ENCODE measurements at regions not wholly inside any gene's neighbourhood (a gene's known extent, or its start where the extent isn't known, plus 50 kb on each side); places are given as distances from the start of the nearest gene placed in this dataset.
A peak's percentile ranks its signal among the peaks of the same experiment; 100 is the strongest.

GRCh38 chr18:30446605-30447004 is 595.9 kb downstream of the DSC3 start:
- H3K4me3 Mint-ChIP-seq: no peak overlapping the region
- Histone ChIP-seq H3K56ac (ENCODE audit: insufficient read length, low read depth, low read length) (no peak overlapping the region), H4K5ac (ENCODE audit: insufficient read length, low read depth, low read length) (no peak overlapping the region), H3K4me2 (ENCODE audit: insufficient read depth, insufficient read length, low read length) (no peak overlapping the region), H4K20me1 (ENCODE audit: control insufficient read depth, insufficient read depth, insufficient read length) (no peaks in the 10 kb centered on the region), H2AFZ (ENCODE audit: low read length) (no peak overlapping the region), H2BK20ac (ENCODE audit: low read depth, low read length, poor library complexity, severe bottlenecking) (no peak overlapping the region), H3K27me3 (ENCODE audit: insufficient read depth, low read length) (no peaks in the 10 kb centered on the region), H3K14ac (ENCODE audit: insufficient read depth, low read length) (no peak overlapping the region), H2BK120ac (ENCODE audit: low read depth, low read length, poor library complexity, severe bottlenecking) (no peak overlapping the region), H3K9ac (ENCODE audit: extremely low read depth, insufficient read length, low read length) (no peak overlapping the region), H2BK15ac (ENCODE audit: low read depth, low read length) (no peak overlapping the region), H3T11ph (ENCODE audit: low read length) (no peak overlapping the region), H2BK5ac (ENCODE audit: insufficient read length, low read length) (no peak overlapping the region), H2BK12ac (ENCODE audit: insufficient read length, low read depth, low read length) (no peak overlapping the region), H4K91ac (ENCODE audit: insufficient read length, low read depth, low read length) (no peak overlapping the region), H2AK5ac (ENCODE audit: insufficient read length, low read length) (no peak overlapping the region), H3K79me2 (ENCODE audit: insufficient read depth, low read length) (no peaks in the 10 kb centered on the region), H3K4me1 (ENCODE audit: insufficient read depth, low read length) (no peaks in the 10 kb centered on the region), H3K27ac (ENCODE audit: insufficient read length, low read depth, low read length) (no peak overlapping the region), H3K23me2 (ENCODE audit: insufficient read length, low read depth, low read length, poor library complexity, severe bottlenecking) (no peaks in the 10 kb centered on the region), H3K79me1 (ENCODE audit: insufficient read depth, low read depth, low read length, poor library complexity, severe bottlenecking) (no peaks in the 10 kb centered on the region), H3K18ac (ENCODE audit: insufficient read length, low read depth, low read length) (no peak overlapping the region), H3K23ac (ENCODE audit: insufficient read length, low read depth, low read length) (no peak overlapping the region), H3K9me3 (ENCODE audit: control insufficient read depth, low read depth, low read length) (no peaks in the 10 kb centered on the region), H4K8ac (replicated peaks; ENCODE audit: insufficient read length, low read depth, low read length) (no peak overlapping the region), H3K4ac (ENCODE audit: low read depth, low read length) (no peak overlapping the region)
- no peaks in the 10 kb centered on the region for H3K27me3 Mint-ChIP-seq (ENCODE audit: low read depth)
- no CpG with 5 or more reads among the region's 6 CpGs for WGBS (ENCODE audit: extremely low coverage, insufficient read length, low lambda C conversion rate)
- no peaks in the 10 kb centered on the region for H3K9me3 Mint-ChIP-seq
- H3K36me3 Mint-ChIP-seq (ENCODE audit: insufficient read depth in 1 of 3, low read depth in 3 of 3): no peaks in the 10 kb centered on the region
- no peak for DNase-seq
- H3K27ac Mint-ChIP-seq: peak overlapping the region in 2 of 3 experiments; percentile 8 to 27; a peak in 2 of 7 replicates
- no peak for TF ChIP-seq CTCF (conservative IDR thresholded peaks at IDR 0.05)
- peaks cover 8 to 11% of the 10 kb centered on the region in 2 experiments for H3K4me1 Mint-ChIP-seq
